AG04450 (cell line): ENCODE measurements at regions not wholly inside any gene's neighbourhood (a gene's known extent, or its start where the extent isn't known, plus 50 kb on each side); places are given as distances from the start of the nearest gene placed in this dataset.

ENCODE experiments used
- CTCF ChIA-PET: fragments of 300-600, 350-600 bp; formaldehyde crosslinking; extraction: SDS; loops from one replicate; lab custom pipeline; 2022; ENCODE audit warnings: antibody characterized with exemption, inconsistent platforms; lab: Charles Lee
- POLR2A ChIA-PET: fragments of 350-600 bp; formaldehyde crosslinking; extraction: SDS; loops from one replicate; lab custom pipeline; 2021; ENCODE audit warnings: antibody characterized with exemption, inconsistent platforms; lab: Yijun Ruan, JAX
- DNase-seq: peaks from one replicate; pipeline ENCODE4 v3.0.0-alpha.2; 2011; ENCODE audit warnings: low read depth, low spot score
- H3K27ac ChIP-seq: one replicate; pipeline ENCODE4 v1.5.1; 2012; ENCODE audit warnings: low read depth, low read length, control low read depth
- H3K27me3 ChIP-seq: one replicate; pipeline ENCODE4 v1.6.0; 2012; ENCODE audit warnings: low read length; ENCODE audit not compliant: control insufficient read depth, insufficient read depth
- H3K4me3 ChIP-seq: 2 replicates; pipeline ENCODE4 v1.5.1; 2011; ENCODE audit warnings: mild to moderate bottlenecking, low read depth, low read length, control low read depth
- H3K9me3 ChIP-seq: 2 replicates; pipeline ENCODE4 v1.5.1; 2012; ENCODE audit warnings: low read length; ENCODE audit not compliant: control insufficient read depth, insufficient read depth
- CTCF ChIP-seq: IDR thresholded peaks from 2 replicates; pipeline ENCODE4 v1.5.1; 2011; ENCODE audit warnings: low read depth, low read length, control low read depth, inconsistent platforms

- CTCF ChIA-PET = no interaction called here
- POLR2A ChIA-PET = no interaction called here
- no peak for TF ChIP-seq CTCF
- DNase-seq = no peak
- Histone ChIP-seq H3K4me3 (no peak overlapping the region), H3K27ac (no peak overlapping the region), H3K27me3 (no peaks in the 10 kb centered on the region), H3K9me3 (no peaks in the 10 kb centered on the region)
Observed at GRCh38 chr7:79882922-79883321, 251.7 kb upstream of the GNAI1 start.

- DNase-seq = no peak
- CTCF ChIA-PET = no interaction called here
- POLR2A ChIA-PET = no interaction called here
Observed at GRCh38 chr7:79880312-79880711, 254.3 kb upstream of the GNAI1 start.

GRCh38 chr7:79877874-79878465, 256.7 kb upstream of the GNAI1 start:
- no peak for DNase-seq
- POLR2A ChIA-PET = no interaction called here
- no peaks in the 10 kb centered on the region for H3K9me3 ChIP-seq
- no peaks in the 10 kb centered on the region for H3K27me3 ChIP-seq
- H3K27ac ChIP-seq = no peak overlapping the region
- no peak for TF ChIP-seq CTCF
- no peak overlapping the region for H3K4me3 ChIP-seq
- CTCF ChIA-PET = no interaction called here

More at GRCh38 chr7:79880312-79880711, 254.3 kb upstream of the GNAI1 start:
- Histone ChIP-seq H3K27me3 (no peaks in the 10 kb centered on the region), H3K4me3 (no peak overlapping the region), H3K27ac (no peak overlapping the region), H3K9me3 (no peaks in the 10 kb centered on the region)
- no peak for TF ChIP-seq CTCF

- no peaks in the 10 kb centered on the region for H3K9me3 ChIP-seq
- no peak overlapping the region for H3K4me3 ChIP-seq
- no peak for TF ChIP-seq CTCF
- POLR2A ChIA-PET = interaction anchor here (1.4 kb wide), 1 partner anchor 102 kb away, joined by 3 read pairs; no protein-coding TSS in a partner anchor
- CTCF ChIA-PET = no interaction called here
- H3K27me3 ChIP-seq = no peaks in the 10 kb centered on the region
- no peak overlapping the region for H3K27ac ChIP-seq
- DNase-seq = peak; percentile 92
Observed at GRCh38 chr7:79876848-79877252, 257.8 kb upstream of the GNAI1 start.

GRCh38 chr7:79874797-79875196, 259.8 kb upstream of the GNAI1 start:
- no peak for DNase-seq
- ChIA-PET CTCF (no interaction called here), POLR2A (no interaction called here)
- Histone ChIP-seq H3K9me3 (no peaks in the 10 kb centered on the region), H3K4me3 (no peak overlapping the region), H3K27me3 (no peaks in the 10 kb centered on the region), H3K27ac (no peak overlapping the region)
- no peak for TF ChIP-seq CTCF
